ENCODE measurements at regions not wholly inside any gene's neighbourhood (a gene's known extent, or its start where the extent isn't known, plus 50 kb on each side); places are given as distances from the start of the nearest gene placed in this dataset.
"Not testable (repeated sequence)": the region's sequence is repeated elsewhere in the genome, so short reads cannot be mapped to it uniquely, and the experiment has no call there.

- H3K9ac ChIP-seq (ENCODE audit: low read depth, low read length) = no peak overlapping the region
These were observed 387.0 kb downstream of the USP25 start for GRCh38 chr21:16116798-16117197.

DNA sequence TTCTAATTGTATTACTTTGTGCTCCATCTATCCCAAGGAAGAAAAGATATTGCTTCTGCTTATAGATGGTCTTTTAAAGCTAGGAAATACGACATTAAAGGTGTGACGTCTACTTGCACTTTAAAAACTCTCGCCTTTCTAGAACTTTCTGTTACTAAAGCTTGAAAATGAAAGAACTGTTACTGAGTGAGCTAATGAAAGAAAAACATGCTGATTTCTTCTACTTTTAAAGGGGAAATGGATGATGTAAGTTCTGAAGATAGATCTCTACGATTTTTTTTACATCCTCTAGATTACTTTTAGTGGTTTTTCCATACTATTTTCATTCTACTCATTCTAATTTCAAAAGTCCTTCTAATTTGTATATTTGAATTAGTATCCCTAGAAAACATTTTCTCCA is 387.5 kb downstream of the USP25 start:
- Histone ChIP-seq H3K36me3 (ENCODE audit: control insufficient read depth, insufficient read depth, low read length) (no peaks in the 10 kb centered on the region), H3K27ac (ENCODE audit: low read depth, low read length) (no peak overlapping the region), H3K9ac (ENCODE audit: low read depth, low read length) (no peak overlapping the region), H3K27me3 (ENCODE audit: control insufficient read depth, insufficient read depth, low read length) (no peaks in the 10 kb centered on the region), H3K4me3 (ENCODE audit: low read depth, low read length) (no peak overlapping the region), H3K9me3 (ENCODE audit: control insufficient read depth, insufficient read depth, low read length) (no peaks in the 10 kb centered on the region), H3K4me1 (ENCODE audit: control insufficient read depth, insufficient read depth, low read length) (peaks cover 6% of the 10 kb centered on the region; the same call in 1 of the 2 replicates)

More at GRCh38 chr21:16116798-16117197, 387.0 kb downstream of the USP25 start:
- no peak overlapping the region for H3K27ac ChIP-seq (ENCODE audit: low read depth, low read length)
- peaks cover 6% of the 10 kb centered on the region; the same call in 1 of the 2 replicates for H3K4me1 ChIP-seq (ENCODE audit: control insufficient read depth, insufficient read depth, low read length)
- no peaks in the 10 kb centered on the region for H3K9me3 ChIP-seq (ENCODE audit: control insufficient read depth, insufficient read depth, low read length)
- H3K27me3 ChIP-seq (ENCODE audit: control insufficient read depth, insufficient read depth, low read length) = no peaks in the 10 kb centered on the region
- no peak overlapping the region for H3K4me3 ChIP-seq (ENCODE audit: low read depth, low read length)
- no peaks in the 10 kb centered on the region for H3K36me3 ChIP-seq (ENCODE audit: control insufficient read depth, insufficient read depth, low read length)

GRCh38 chr21:16117851-16118590 is 388.2 kb downstream of the USP25 start:
- Histone ChIP-seq H3K4me1 (ENCODE audit: control insufficient read depth, insufficient read depth, low read length) (peaks cover 6% of the 10 kb centered on the region; the same call in 1 of the 2 replicates), H3K27ac (ENCODE audit: low read depth, low read length) (no peak overlapping the region), H3K27me3 (ENCODE audit: control insufficient read depth, insufficient read depth, low read length) (no peaks in the 10 kb centered on the region), H3K9ac (ENCODE audit: low read depth, low read length) (no peak overlapping the region), H3K36me3 (ENCODE audit: control insufficient read depth, insufficient read depth, low read length) (no peaks in the 10 kb centered on the region), H3K4me3 (ENCODE audit: low read depth, low read length) (no peak overlapping the region), H3K9me3 (ENCODE audit: control insufficient read depth, insufficient read depth, low read length) (no peaks in the 10 kb centered on the region)

DNA sequence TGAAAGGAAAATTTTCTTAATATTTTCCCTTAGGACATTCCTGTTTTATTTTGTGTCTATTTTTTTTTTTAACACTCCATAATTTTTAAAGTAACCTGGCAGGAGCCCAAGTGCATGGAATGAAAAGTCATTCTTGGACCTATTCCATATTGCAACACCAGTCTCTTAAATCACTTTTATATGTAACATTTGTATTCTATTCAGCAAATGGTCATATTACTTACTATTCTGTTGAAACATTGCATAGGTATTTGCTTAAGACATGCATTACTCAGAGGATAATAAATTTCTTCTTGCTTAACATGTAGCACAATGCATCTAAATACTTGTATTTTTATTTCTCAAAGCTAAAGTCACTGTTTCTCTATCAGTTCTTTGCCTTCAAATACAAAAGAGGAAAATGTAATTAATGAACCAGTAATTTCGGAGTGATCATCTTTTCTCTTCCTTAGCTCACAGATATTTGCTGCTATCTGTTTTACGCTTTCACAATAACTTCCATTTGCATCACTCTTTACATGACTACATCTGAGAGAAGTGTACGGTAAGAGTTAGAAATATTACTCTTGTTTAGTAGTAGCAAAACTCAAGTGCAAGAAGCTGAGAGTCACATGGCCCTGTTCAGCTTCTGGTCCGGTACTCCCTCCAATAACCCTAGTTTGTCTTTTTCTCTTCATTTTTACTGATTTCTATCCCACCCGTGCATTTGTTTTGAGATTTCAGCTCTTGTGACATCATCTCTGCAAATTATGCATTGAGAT is 394.8 kb downstream of the USP25 start:
- Histone ChIP-seq H3K27ac (ENCODE audit: low read depth, low read length) (no peak overlapping the region), H3K4me3 (ENCODE audit: low read depth, low read length) (no peak overlapping the region), H3K36me3 (ENCODE audit: control insufficient read depth, insufficient read depth, low read length) (no peaks in the 10 kb centered on the region), H3K4me1 (ENCODE audit: control insufficient read depth, insufficient read depth, low read length) (no peaks in the 10 kb centered on the region), H3K27me3 (ENCODE audit: control insufficient read depth, insufficient read depth, low read length) (no peaks in the 10 kb centered on the region), H3K9me3 (ENCODE audit: control insufficient read depth, insufficient read depth, low read length) (no peaks in the 10 kb centered on the region), H3K9ac (ENCODE audit: low read depth, low read length) (no peak overlapping the region)

DNA sequence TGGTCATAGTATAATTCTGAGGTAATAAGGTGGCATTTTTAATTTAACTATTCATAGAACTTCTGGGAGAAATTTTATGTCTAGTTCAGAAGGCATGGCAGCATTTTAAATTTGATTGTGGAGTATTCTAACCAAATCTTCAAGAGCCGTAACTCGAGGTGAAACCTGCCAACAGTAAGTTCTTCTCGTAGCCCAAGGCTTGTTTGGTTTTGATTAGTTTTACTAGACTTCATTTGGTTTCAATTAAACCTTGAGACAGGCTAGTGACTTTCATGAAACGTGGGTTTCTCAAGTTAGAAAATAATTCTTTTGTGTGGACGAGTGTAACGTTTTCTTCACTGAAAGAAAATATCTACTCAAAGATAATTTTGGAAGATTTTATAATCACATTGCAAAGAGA is 395.5 kb downstream of the USP25 start:
- H3K9ac ChIP-seq (ENCODE audit: low read depth, low read length) = no peak overlapping the region
- no peak overlapping the region for H3K4me3 ChIP-seq (ENCODE audit: low read depth, low read length)
- no peaks in the 10 kb centered on the region for H3K4me1 ChIP-seq (ENCODE audit: control insufficient read depth, insufficient read depth, low read length)
- H3K27ac ChIP-seq (ENCODE audit: low read depth, low read length) = no peak overlapping the region
- no peaks in the 10 kb centered on the region for H3K9me3 ChIP-seq (ENCODE audit: control insufficient read depth, insufficient read depth, low read length)
- H3K36me3 ChIP-seq (ENCODE audit: control insufficient read depth, insufficient read depth, low read length) = no peaks in the 10 kb centered on the region
- no peaks in the 10 kb centered on the region for H3K27me3 ChIP-seq (ENCODE audit: control insufficient read depth, insufficient read depth, low read length)

- H3K9me3 ChIP-seq (ENCODE audit: control insufficient read depth, insufficient read depth, low read length); H3K4me3 ChIP-seq (ENCODE audit: low read depth, low read length); H3K27ac ChIP-seq (ENCODE audit: low read depth, low read length); H3K27me3 ChIP-seq (ENCODE audit: control insufficient read depth, insufficient read depth, low read length); H3K9ac ChIP-seq (ENCODE audit: low read depth, low read length); H3K4me1 ChIP-seq (ENCODE audit: control insufficient read depth, insufficient read depth, low read length); H3K36me3 ChIP-seq (ENCODE audit: control insufficient read depth, insufficient read depth, low read length): not testable (repeated sequence)
These were observed 402.7 kb downstream of the USP25 start for GRCh38 chr21:16132453-16132852.

GRCh38 chr21:16133248-16133647 is 403.5 kb downstream of the USP25 start:
- Histone ChIP-seq H3K27ac (ENCODE audit: low read depth, low read length) (no peak overlapping the region), H3K4me1 (ENCODE audit: control insufficient read depth, insufficient read depth, low read length) (no peaks in the 10 kb centered on the region), H3K36me3 (ENCODE audit: control insufficient read depth, insufficient read depth, low read length) (no peaks in the 10 kb centered on the region), H3K9ac (ENCODE audit: low read depth, low read length) (no peak overlapping the region), H3K27me3 (ENCODE audit: control insufficient read depth, insufficient read depth, low read length) (no peaks in the 10 kb centered on the region), H3K9me3 (ENCODE audit: control insufficient read depth, insufficient read depth, low read length) (no peaks in the 10 kb centered on the region), H3K4me3 (ENCODE audit: low read depth, low read length) (no peak overlapping the region)

GRCh38 chr21:16134134-16134533 is 404.4 kb downstream of the USP25 start:
- Histone ChIP-seq H3K9ac (ENCODE audit: low read depth, low read length) (no peak overlapping the region), H3K4me3 (ENCODE audit: low read depth, low read length) (no peak overlapping the region), H3K36me3 (ENCODE audit: control insufficient read depth, insufficient read depth, low read length) (no peaks in the 10 kb centered on the region), H3K4me1 (ENCODE audit: control insufficient read depth, insufficient read depth, low read length) (no peaks in the 10 kb centered on the region), H3K27ac (ENCODE audit: low read depth, low read length) (no peak overlapping the region), H3K27me3 (ENCODE audit: control insufficient read depth, insufficient read depth, low read length) (no peaks in the 10 kb centered on the region), H3K9me3 (ENCODE audit: control insufficient read depth, insufficient read depth, low read length) (no peaks in the 10 kb centered on the region)

DNA sequence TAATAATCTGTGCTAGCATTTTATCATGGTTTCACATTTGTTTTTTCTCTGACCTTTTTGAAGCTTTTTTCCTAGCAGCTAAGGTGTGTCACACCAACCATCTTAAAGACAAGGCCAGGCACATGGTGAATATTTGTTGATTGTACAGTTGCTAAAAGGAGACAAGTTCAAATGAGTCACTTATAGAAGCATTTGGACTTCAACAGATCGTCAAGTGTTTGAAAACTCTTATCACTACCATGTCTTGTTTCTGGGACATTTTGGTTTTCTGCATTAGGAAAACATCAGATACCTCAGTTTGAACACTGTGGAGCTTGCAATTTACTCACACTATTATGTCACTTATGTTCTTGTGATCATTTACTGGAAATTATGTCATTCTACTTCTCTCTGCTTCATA is 407.3 kb downstream of the USP25 start:
- Histone ChIP-seq H3K36me3 (ENCODE audit: control insufficient read depth, insufficient read depth, low read length) (no peaks in the 10 kb centered on the region), H3K4me1 (ENCODE audit: control insufficient read depth, insufficient read depth, low read length) (no peaks in the 10 kb centered on the region), H3K4me3 (ENCODE audit: low read depth, low read length) (no peak overlapping the region), H3K27me3 (ENCODE audit: control insufficient read depth, insufficient read depth, low read length) (no peaks in the 10 kb centered on the region), H3K27ac (ENCODE audit: low read depth, low read length) (no peak overlapping the region), H3K9me3 (ENCODE audit: control insufficient read depth, insufficient read depth, low read length) (no peaks in the 10 kb centered on the region), H3K9ac (ENCODE audit: low read depth, low read length) (no peak overlapping the region)

- no peaks in the 10 kb centered on the region for H3K9me3 ChIP-seq (ENCODE audit: control insufficient read depth, insufficient read depth, low read length)
- no peak overlapping the region for H3K4me3 ChIP-seq (ENCODE audit: low read depth, low read length)
- no peaks in the 10 kb centered on the region for H3K27me3 ChIP-seq (ENCODE audit: control insufficient read depth, insufficient read depth, low read length)
- no peak overlapping the region for H3K27ac ChIP-seq (ENCODE audit: low read depth, low read length)
- no peaks in the 10 kb centered on the region for H3K4me1 ChIP-seq (ENCODE audit: control insufficient read depth, insufficient read depth, low read length)
- H3K9ac ChIP-seq (ENCODE audit: low read depth, low read length) = no peak overlapping the region
- no peaks in the 10 kb centered on the region for H3K36me3 ChIP-seq (ENCODE audit: control insufficient read depth, insufficient read depth, low read length)
These were observed 415.3 kb downstream of the USP25 start for GRCh38 chr21:16145052-16145451.

DNA sequence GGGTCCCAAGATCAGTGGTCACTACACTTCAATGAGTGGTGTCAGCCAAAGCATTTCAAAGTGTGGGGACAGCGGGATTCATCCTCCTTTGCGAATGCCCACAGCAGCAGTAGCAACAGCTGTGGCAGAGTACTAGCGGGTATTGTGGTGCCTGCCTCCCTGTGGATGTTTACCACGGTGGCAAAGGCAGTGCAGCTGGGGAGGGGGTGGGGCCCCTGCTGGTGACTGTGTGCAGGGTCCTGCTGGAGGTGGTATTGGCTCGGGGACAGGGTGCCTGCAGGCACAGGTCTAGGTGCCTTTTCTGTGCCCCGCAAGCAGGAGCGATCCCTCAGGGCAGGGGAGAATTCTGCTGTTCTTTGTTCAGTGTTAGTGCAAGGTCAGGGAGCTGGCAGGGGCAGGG is 415.7 kb downstream of the USP25 start:
- Histone ChIP-seq H3K9ac (ENCODE audit: low read depth, low read length) (no peak overlapping the region), H3K27me3 (ENCODE audit: control insufficient read depth, insufficient read depth, low read length) (no peaks in the 10 kb centered on the region), H3K9me3 (ENCODE audit: control insufficient read depth, insufficient read depth, low read length) (no peaks in the 10 kb centered on the region), H3K4me1 (ENCODE audit: control insufficient read depth, insufficient read depth, low read length) (no peaks in the 10 kb centered on the region), H3K27ac (ENCODE audit: low read depth, low read length) (no peak overlapping the region), H3K4me3 (ENCODE audit: low read depth, low read length) (no peak overlapping the region), H3K36me3 (ENCODE audit: control insufficient read depth, insufficient read depth, low read length) (no peaks in the 10 kb centered on the region)
